Aorta (tissue), 5 donors: ENCODE measurements at regions not wholly inside any gene's neighbourhood (a gene's known extent, or its start where the extent isn't known, plus 50 kb on each side); places are given as distances from the start of the nearest gene placed in this dataset.
"Not testable (repeated sequence)": the region's sequence is repeated elsewhere in the genome, so short reads cannot be mapped to it uniquely, and the experiment has no call there.

Experiments used
- ATAC-seq: fragments of 200-7000 bp; cut with Tn5 transposase; one replicate; pipeline ENCODE4 v1.9.1; 2022; ENCODE audit warnings: moderate library complexity; ENCODE audit not compliant: low FRiP score
- DNase-seq, 2 donors: peaks; one replicate each; pipeline ENCODE4 v3.0.0-alpha.2; 2020
- H3K27ac ChIP-seq, 2 donors: one replicate each; pipeline ENCODE4 v1.5.1; 2013; ENCODE audit warnings: low read length in 2 of 2, mild to moderate bottlenecking in 2 of 2, moderate library complexity in 2 of 2, control low read depth in 1 of 2, inconsistent platforms in 1 of 2, low read depth in 1 of 2
- H3K27me3 ChIP-seq, 2 donors: one replicate each; pipeline ENCODE4 v1.6.1; 2013; ENCODE audit warnings: control low read depth in 1 of 2, low read length in 1 of 2, mild to moderate bottlenecking in 1 of 2, moderate library complexity in 1 of 2; ENCODE audit not compliant: insufficient read depth in 2 of 2, control insufficient read depth in 1 of 2
- H3K36me3 ChIP-seq, 2 donors: one replicate each; pipeline ENCODE4 v1.6.1; 2013; ENCODE audit warnings: control low read depth in 1 of 2, low read length in 1 of 2, mild to moderate bottlenecking in 1 of 2; ENCODE audit not compliant: insufficient read depth in 2 of 2, control insufficient read depth in 1 of 2
- H3K4me1 ChIP-seq, 2 donors: one replicate each; pipeline ENCODE4 v1.6.1; 2013; ENCODE audit warnings: low read length in 2 of 2, control low read depth in 1 of 2, mild to moderate bottlenecking in 1 of 2, moderate library complexity in 1 of 2; ENCODE audit not compliant: insufficient read depth in 2 of 2, control insufficient read depth in 1 of 2
- H3K4me3 ChIP-seq, 2 donors: one replicate each; pipeline ENCODE4 v1.5.1; 2013; ENCODE audit warnings: low read length in 2 of 2, control low read depth in 1 of 2, mild to moderate bottlenecking in 1 of 2
- H3K9me3 ChIP-seq: one replicate; pipeline ENCODE4 v1.6.1; 2013; ENCODE audit warnings: mild to moderate bottlenecking, low read length; ENCODE audit not compliant: control insufficient read depth
- WGBS, 2 donors: extraction: QIAGEN DNeasy Blood & Tissue Kit; methylation state at CpG; one replicate each; pipeline ENCODE4 v1.1.7; 2013; 5-methylcytosine and 5-hydroxymethylcytosine counted together
- intact Hi-C, 2 donors: fragments of 100-400 bp; cut with DNase I; formaldehyde crosslinking; loops; one replicate each; pipeline versions ENCODE4 v1.14.2 to v1.15.0; 2022
- donor health status: healthy with polysubstance abuse.
- donor health status: Bipolar disorder and iron deficiency.
- donor health status: DM: no; HTN: no; CAD: no.
- donor health status: DM: no; HTN: no; CAD: no.
- donor health status: DM: yes; HTN: yes; CAD: no.

GRCh38 chr20:19840111-19840710, 82.2 kb downstream of the RIN2 start:
- ATAC-seq (no peak), DNase-seq (no peak)
- Histone ChIP-seq H3K27me3 (no peaks in the 10 kb centered on the region), H3K36me3 (peaks cover 3 to 7% of the 10 kb centered on the region in 2 donors), H3K9me3 (no peaks in the 10 kb centered on the region), H3K4me1 (peaks cover 2% of the 10 kb centered on the region in 2 donors), H3K4me3 (no peak overlapping the region), H3K27ac (no peak overlapping the region)
- intact Hi-C loops, result no loop called here
- WGBS, 2 donors, result 92 to 96% methylated on average over 7 of the region's 7 CpGs

GRCh38 chr20:19841740-19842139, 83.7 kb downstream of the RIN2 start:
- no peak for DNase-seq
- Histone ChIP-seq H3K27me3 (no peaks in the 10 kb centered on the region), H3K27ac (no peak overlapping the region), H3K9me3 (no peaks in the 10 kb centered on the region), H3K4me3 (no peak overlapping the region), H3K36me3 (peaks cover 3 to 7% of the 10 kb centered on the region in 2 donors), H3K4me1 (no peaks in the 10 kb centered on the region)
- no peak for ATAC-seq
- intact Hi-C loops, result no loop called here

- H3K27ac ChIP-seq, H3K27me3 ChIP-seq, H3K36me3 ChIP-seq, intact Hi-C loops, H3K9me3 ChIP-seq, ATAC-seq, DNase-seq, H3K4me3 ChIP-seq, H3K4me1 ChIP-seq: not testable (repeated sequence)
These were observed 86.8 kb downstream of the RIN2 start for GRCh38 chr20:19844850-19845249.

- peaks cover 10% of the 10 kb centered on the region in 2 donors for H3K4me1 ChIP-seq
- ATAC-seq (no peak), DNase-seq (no peak)
- 93 to 95% methylated on average over 3 of the region's 3 CpGs for WGBS, 2 donors
- H3K27me3 ChIP-seq, result no peaks in the 10 kb centered on the region
- no peak overlapping the region for H3K27ac ChIP-seq
- peaks cover 0 to 2% of the 10 kb centered on the region in 2 donors for H3K36me3 ChIP-seq
- H3K4me3 ChIP-seq, result no peak overlapping the region
- intact Hi-C loops, result no loop called here
- H3K9me3 ChIP-seq, result no peaks in the 10 kb centered on the region
These were observed 89.3 kb downstream of the RIN2 start for GRCh38 chr20:19847383-19847782.

- intact Hi-C loops, result no loop called here
- ATAC-seq (peak; percentile 11), DNase-seq (no peak)
- 6 to 9% methylated on average over 14 of the region's 14 CpGs for WGBS, 2 donors
- peak overlapping the region; percentile 73 to 99 for H3K27ac ChIP-seq
- no peaks in the 10 kb centered on the region for H3K9me3 ChIP-seq
- no peaks in the 10 kb centered on the region for H3K27me3 ChIP-seq
- H3K4me1 ChIP-seq, result peaks cover 10% of the 10 kb centered on the region in 2 donors
- no peaks in the 10 kb centered on the region for H3K36me3 ChIP-seq
- no peak overlapping the region for H3K4me3 ChIP-seq
These were observed 91.5 kb downstream of the RIN2 start for GRCh38 chr20:19849341-19850197.

GRCh38 chr20:19850198-19850533, 92.1 kb downstream of the RIN2 start:
- ATAC-seq (peak; percentile 44), DNase-seq (no peak)
- Histone ChIP-seq H3K27ac (peak overlapping the region; percentile 43 to 45), H3K27me3 (no peaks in the 10 kb centered on the region), H3K36me3 (no peaks in the 10 kb centered on the region), H3K9me3 (no peaks in the 10 kb centered on the region), H3K4me3 (no peak overlapping the region), H3K4me1 (peaks cover 10% of the 10 kb centered on the region in 2 donors)
- WGBS, 2 donors, result 29 to 31% methylated on average over 4 of the region's 4 CpGs
- intact Hi-C loops, result no loop called here

GRCh38 chr20:19851861-19852260, 93.8 kb downstream of the RIN2 start:
- ATAC-seq (no peak), DNase-seq (no peak)

GRCh38 chr20:19855416-19855815, 97.4 kb downstream of the RIN2 start:
- ATAC-seq, result no peak
- intact Hi-C loops, result no loop called here
- no peak for DNase-seq
- Histone ChIP-seq H3K4me1 (peaks cover under 1% of the 10 kb centered on the region in 2 donors), H3K4me3 (no peak overlapping the region), H3K27ac (no peak overlapping the region), H3K9me3 (no peaks in the 10 kb centered on the region), H3K27me3 (no peaks in the 10 kb centered on the region), H3K36me3 (no peaks in the 10 kb centered on the region)
- WGBS, 2 donors, result 91 to 97% methylated on average over 3 of the region's 3 CpGs

More at GRCh38 chr20:19851861-19852260, 93.8 kb downstream of the RIN2 start:
- no peaks in the 10 kb centered on the region for H3K9me3 ChIP-seq
- H3K4me3 ChIP-seq, result no peak overlapping the region
- no peaks in the 10 kb centered on the region for H3K27me3 ChIP-seq
- H3K27ac ChIP-seq, result no peak overlapping the region
- intact Hi-C loops, result no loop called here
- no peaks in the 10 kb centered on the region for H3K36me3 ChIP-seq
- 57 to 70% methylated on average over 7 of the region's 7 CpGs for WGBS, 2 donors
- H3K4me1 ChIP-seq, result peaks cover 10% of the 10 kb centered on the region in 2 donors
